GM19463 (cell line): ENCODE measurements at regions not wholly inside any gene's neighbourhood (a gene's known extent, or its start where the extent isn't known, plus 50 kb on each side); places are given as distances from the start of the nearest gene placed in this dataset.

Experiments
- ATAC-seq: cut with Tn5 transposase; IDR thresholded peaks from one replicate; pipeline ENCODE4 v1.9.1; 2021; ENCODE audit warnings: mild to moderate bottlenecking, moderate library complexity; ENCODE audit not compliant: unreplicated experiment

DNA sequence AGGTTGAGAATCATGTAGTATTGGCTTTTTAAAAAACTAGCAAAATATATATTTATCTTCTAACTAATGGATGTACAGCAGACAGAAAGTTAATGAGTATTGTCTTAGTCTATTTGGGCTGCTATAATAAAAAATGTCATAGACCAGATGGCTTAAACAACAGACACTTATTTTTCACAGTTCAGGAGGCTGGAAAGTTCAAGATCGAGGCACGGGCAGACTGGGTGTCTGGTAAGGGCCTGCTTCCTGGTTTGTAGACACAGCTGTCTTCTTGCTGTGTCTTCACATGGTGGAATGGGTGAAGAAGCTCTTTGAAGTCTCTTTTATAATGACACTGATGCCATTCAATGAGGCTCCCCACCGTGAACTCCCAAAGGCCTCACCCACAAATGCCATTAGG, 70.1 kb upstream of the KRR1 start:
- no peak for ATAC-seq

DNA sequence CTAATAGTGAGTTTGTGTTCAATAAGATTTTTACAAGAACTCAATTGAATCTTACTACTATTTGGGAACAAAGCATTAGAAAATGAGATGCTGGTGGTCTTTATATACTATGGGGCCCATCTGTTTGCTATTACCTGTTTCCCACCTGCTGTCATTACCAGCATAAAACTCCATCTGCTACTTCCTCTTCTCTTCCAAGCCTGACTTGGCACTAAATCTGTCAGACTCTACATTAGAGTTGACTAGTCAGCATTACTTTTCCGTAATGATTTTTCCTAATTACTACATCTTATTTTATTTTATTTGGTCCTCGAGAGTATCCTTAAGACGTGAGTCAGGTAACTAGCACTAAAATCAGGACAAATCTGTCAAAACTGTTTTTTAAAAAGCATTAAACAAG, 68.1 kb upstream of the KRR1 start:
- ATAC-seq, result no peak

GRCh38 chr12:75578546-75578945, 67.1 kb upstream of the KRR1 start:
- ATAC-seq, result no peak

DNA sequence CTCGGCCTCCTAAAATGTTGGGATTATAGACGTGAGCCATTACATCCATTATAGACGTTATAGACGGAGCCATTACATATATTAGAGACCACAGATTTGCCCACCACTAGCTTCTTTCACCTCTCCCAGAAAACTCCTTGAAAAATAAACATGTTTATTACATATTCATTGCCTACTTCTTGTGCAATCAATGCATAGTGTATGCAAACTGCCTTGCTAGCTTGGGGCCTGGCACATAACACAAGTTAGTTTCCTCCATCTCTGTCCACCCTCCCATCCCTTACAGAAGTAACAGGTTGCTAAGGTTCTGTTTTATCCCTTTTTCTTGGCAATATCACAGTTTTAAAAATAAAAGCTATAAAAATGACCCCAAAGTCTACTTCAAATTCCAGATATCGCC, 66.4 kb upstream of the KRR1 start:
- ATAC-seq, result no peak

- no peak for ATAC-seq
Measured at GRCh38 chr12:75571656-75572205, 60.3 kb upstream of the KRR1 start.

DNA sequence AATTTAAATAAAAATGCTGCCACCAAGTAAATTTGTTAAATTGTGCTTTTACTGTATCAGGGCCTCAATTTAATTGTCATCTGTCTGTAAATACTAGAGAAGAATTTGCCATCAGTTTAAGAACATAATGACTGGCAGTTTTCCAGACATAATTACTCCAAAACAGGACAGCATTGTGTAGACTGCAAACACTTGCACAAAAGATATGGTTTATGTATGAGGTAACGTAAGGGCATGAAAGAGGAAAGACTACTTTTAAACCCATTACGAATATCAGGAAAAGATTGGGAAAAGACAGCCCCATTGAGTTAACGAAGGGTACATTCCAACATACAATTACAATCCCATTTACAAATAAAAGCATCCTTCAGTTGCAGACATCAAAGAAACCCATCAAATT, 59.8 kb upstream of the KRR1 start:
- ATAC-seq, result no peak

DNA sequence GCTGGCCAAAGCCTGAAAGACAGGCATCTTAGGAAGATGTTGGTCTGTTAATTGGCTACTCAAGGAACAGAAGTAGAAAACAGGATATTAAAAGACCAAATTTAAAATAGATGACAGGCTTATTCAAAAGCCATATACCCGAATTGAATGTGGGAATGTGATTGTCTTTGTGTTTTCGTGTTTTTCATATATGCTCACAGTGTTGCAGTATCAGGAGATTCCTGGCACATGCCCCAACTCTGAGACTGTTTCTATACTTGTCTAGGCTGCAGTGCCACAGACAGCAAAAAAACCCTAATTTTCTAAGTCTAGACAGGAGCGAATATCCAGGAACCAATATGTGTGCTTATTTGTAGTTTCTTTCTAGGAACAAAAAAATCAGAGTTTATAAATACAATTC, 57.4 kb upstream of the KRR1 start:
- ATAC-seq, result no peak

GRCh38 chr12:75568393-75568792, 57.0 kb upstream of the KRR1 start:
- no peak for ATAC-seq

GRCh38 chr12:75565795-75566194, 54.4 kb upstream of the KRR1 start:
- no peak for ATAC-seq

DNA sequence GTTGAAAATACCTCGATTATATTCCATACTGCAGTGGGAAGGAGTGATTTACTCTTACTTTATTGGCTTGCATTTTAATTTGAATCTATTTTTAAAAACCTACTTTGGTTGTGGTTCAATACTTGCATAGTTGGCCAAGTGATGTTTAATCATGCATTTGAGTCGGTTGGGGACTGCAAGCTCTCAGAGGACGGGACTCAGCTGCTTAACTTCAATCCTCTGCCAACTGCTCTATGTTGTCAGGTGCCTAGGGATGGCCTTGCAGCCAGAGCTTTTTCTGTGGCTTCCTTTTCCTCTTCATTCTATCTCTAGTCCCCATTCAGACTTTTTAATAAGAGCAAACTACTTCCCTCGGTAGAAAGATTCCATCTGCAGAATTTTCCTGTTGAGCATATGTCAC, 53.4 kb upstream of the KRR1 start:
- no peak for ATAC-seq

DNA sequence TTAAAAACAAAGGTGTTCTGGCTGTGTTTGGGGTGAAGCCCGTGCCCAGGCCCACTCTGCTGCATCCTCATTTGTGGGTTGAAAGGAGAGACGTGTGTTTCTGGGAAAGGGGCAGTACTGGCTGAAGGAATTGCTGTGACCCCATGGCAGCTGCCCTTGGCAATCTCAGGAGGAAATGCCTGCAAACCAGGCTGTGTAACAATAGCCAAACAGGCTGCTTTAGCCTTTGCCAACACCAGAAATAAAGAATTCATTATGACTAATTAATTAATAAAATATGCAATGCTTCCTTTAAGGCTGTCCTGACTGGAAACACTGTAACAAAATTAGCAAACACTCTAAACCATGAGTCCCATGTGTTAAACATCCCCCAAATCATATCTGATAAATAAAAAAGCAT, 53.0 kb upstream of the KRR1 start:
- no peak for ATAC-seq

DNA sequence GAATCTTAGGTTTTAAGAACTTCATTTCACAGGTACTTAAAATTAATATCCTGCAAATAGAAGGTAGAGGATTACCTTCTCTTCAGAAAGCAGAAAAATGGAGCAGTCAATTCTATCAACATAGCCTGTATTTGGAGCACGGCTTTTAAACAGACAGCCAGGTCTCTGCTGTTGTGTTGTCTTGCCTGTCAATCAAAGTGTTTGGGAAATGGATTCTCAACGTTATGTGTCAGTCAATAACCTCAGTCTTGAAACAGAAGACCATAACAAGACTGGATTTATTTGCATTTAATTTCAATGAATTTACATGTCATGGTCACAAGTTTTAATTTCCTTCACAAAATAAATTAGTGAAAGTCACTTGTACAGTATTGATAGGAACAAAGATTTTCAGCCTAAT, 51.9 kb upstream of the KRR1 start:
- no peak for ATAC-seq

- no peak for ATAC-seq
Measured at GRCh38 chr12:75561921-75562320, 50.5 kb upstream of the KRR1 start.
